GM18502 (cell line): ENCODE measurements at regions not wholly inside any gene's neighbourhood (a gene's known extent, or its start where the extent isn't known, plus 50 kb on each side); places are given as distances from the start of the nearest gene placed in this dataset.
A peak's percentile ranks its signal among the peaks of the same experiment; 100 is the strongest.

Experiments
- ATAC-seq: cut with Tn5 transposase; IDR thresholded peaks from one replicate; pipeline ENCODE4 v1.9.1; 2021; ENCODE audit warnings: mild to moderate bottlenecking; ENCODE audit not compliant: unreplicated experiment, poor library complexity

- ATAC-seq = peak; percentile 88
Observed at GRCh38 chr13:103276775-103277498, 210.7 kb upstream of the SLC10A2 start.

- ATAC-seq = no peak
Observed at GRCh38 chr13:103275722-103276121, 209.5 kb upstream of the SLC10A2 start.

GRCh38 chr13:103275081-103275480 is 208.9 kb upstream of the SLC10A2 start:
- ATAC-seq = no peak

- ATAC-seq = no peak
Observed at GRCh38 chr13:103273825-103274224, 207.6 kb upstream of the SLC10A2 start.

GRCh38 chr13:103272770-103273169 is 206.6 kb upstream of the SLC10A2 start:
- ATAC-seq = peak; percentile 66

- ATAC-seq = no peak
Observed at GRCh38 chr13:103263448-103263847, 197.2 kb upstream of the SLC10A2 start.

- ATAC-seq = no peak
Observed at GRCh38 chr13:103255587-103256301, 189.5 kb upstream of the SLC10A2 start.

GRCh38 chr13:103250071-103250470 is 183.9 kb upstream of the SLC10A2 start:
- ATAC-seq = no peak

- no peak for ATAC-seq
Observed at GRCh38 chr13:103246581-103247200, 180.5 kb upstream of the SLC10A2 start.

GRCh38 chr13:103243495-103243894 is 177.3 kb upstream of the SLC10A2 start:
- no peak for ATAC-seq

- ATAC-seq = no peak
Observed at GRCh38 chr13:103238441-103238840, 172.2 kb upstream of the SLC10A2 start.

- no peak for ATAC-seq
Observed at GRCh38 chr13:103236213-103236612, 170.0 kb upstream of the SLC10A2 start.

- no peak for ATAC-seq
Observed at GRCh38 chr13:103229674-103230073, 163.5 kb upstream of the SLC10A2 start.

- ATAC-seq = no peak
Observed at GRCh38 chr13:103224804-103225203, 158.6 kb upstream of the SLC10A2 start.

GRCh38 chr13:103222683-103223082 is 156.5 kb upstream of the SLC10A2 start:
- ATAC-seq = no peak

- no peak for ATAC-seq
Observed at GRCh38 chr13:103218253-103218652, 152.0 kb upstream of the SLC10A2 start.

- no peak for ATAC-seq
Observed at GRCh38 chr13:103213152-103213551, 146.9 kb upstream of the SLC10A2 start.

- ATAC-seq = no peak
Observed at GRCh38 chr13:103210348-103210747, 144.1 kb upstream of the SLC10A2 start.

- no peak for ATAC-seq
Observed at GRCh38 chr13:103203735-103204330, 137.6 kb upstream of the SLC10A2 start.

GRCh38 chr13:103200118-103200885 is 134.1 kb upstream of the SLC10A2 start:
- no peak for ATAC-seq
